ENCODE measurements at regions not wholly inside any gene's neighbourhood (a gene's known extent, or its start where the extent isn't known, plus 50 kb on each side); places are given as distances from the start of the nearest gene placed in this dataset.
"Not testable (repeated sequence)": the region's sequence is repeated elsewhere in the genome, so short reads cannot be mapped to it uniquely, and the experiment has no call there.

DNA sequence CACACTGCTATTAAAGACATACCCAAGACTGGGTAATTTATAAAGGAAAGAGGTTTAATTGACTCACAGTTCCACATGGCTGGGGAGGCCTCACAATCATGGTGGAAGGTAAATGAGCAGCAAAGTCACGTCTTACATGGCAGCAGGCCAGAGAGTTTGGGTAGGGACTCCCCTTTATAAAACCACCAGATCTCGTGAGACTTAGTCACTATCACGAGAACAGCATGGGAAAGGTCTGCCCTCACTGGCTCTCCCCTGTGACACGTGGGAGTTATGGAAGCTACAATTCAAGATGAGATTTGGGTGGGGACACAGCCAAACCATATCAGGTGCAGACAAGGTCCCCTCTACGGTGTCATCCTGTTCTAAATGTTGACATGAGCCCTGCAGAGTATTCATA, 332.5 kb downstream of the QKI start:
- DNase-seq, result not testable (repeated sequence)

DNA sequence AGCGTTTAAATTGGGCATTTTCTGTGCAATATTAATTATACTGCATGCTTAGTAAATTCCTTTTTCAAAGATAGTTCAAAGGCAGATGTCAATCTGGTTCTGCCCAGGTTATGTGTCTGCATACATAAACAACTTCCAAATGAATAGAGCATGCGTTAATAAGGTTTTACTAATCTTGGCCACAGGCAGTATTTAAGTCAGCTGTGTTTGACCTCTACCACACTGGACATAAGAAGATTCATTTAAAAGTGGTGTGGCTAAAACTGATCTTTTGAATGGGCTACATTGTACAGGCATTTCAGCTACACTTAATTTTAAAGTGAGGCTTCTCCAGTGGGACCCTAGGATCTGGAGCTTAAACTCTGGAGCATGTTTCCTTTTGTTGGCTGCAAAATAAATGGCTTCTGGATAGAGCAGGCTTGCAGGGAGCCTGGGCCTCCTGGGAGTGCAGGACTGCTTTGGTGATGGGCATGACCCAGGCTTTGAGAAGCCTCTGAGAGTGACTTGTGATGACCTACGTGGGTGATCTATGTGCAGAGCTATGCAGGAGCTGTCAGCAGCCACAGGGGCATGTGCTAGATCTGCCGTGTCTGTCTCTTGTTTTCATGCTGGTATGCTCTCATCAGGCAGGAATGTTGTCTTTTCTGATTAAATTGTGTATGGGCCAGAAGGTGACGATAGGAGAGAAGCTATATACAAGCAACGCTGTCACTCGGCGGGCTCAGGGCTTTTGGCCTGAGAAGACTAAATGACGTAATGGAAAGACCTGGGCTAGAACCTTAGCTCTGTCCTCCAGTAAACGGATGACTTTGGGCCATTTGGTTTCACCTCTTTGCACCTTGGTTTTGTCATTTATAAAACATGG, 331.2 kb downstream of the QKI start:
- no peak for DNase-seq

DNA sequence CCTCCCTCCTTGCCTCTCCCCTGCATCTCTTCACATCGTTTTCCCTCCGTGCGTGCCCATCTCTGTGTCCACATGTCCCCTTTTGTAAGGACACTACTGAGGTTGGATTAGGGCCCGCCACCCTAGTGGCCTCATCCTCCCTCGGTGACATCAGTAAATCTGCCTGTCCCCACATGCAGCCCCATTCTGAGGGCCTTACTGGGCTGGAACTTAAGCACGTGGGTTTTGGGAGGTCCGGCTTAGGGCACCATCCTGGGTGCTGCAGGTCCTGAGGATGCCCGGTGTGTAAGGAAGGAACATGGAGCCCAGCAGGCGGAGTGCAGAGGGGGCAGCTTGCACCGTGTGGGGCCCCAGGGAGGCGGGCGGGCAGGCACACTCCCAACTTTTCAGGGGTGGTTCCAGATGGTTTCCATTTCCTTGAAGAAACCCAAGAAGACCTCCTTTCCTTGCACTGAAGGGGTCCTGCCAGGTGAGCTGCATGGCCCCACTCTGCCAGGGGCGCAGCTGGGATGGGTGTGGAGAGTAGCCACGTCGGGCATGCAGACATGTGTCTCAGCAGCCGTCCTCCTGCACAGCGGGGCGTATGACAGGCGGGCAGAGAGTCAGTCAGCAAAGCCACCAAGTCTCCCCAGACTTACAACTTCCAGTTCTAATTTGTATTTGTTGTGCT, 329.9 kb downstream of the QKI start:
- DNase-seq, result no peak

DNA sequence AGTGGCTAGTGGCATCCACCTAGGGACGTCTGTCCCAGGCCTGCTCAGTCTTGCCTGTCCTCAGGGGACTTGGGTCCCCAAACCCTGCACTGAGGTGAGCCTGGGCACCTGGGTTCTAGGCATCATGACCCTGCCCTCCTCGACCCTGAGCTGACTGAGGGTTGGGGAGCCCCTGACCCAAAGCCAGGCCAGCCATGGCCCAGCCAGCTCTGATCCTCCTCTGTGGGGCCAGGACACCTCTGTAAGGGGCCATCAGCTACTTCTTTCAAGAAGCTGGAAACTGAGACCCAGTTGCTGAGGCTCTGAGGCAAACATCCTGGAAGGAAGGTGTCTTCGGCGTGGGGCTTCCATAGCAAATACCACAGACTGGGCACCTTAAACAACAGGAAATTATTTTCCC, 329.3 kb downstream of the QKI start:
- DNase-seq, result no peak

DNA sequence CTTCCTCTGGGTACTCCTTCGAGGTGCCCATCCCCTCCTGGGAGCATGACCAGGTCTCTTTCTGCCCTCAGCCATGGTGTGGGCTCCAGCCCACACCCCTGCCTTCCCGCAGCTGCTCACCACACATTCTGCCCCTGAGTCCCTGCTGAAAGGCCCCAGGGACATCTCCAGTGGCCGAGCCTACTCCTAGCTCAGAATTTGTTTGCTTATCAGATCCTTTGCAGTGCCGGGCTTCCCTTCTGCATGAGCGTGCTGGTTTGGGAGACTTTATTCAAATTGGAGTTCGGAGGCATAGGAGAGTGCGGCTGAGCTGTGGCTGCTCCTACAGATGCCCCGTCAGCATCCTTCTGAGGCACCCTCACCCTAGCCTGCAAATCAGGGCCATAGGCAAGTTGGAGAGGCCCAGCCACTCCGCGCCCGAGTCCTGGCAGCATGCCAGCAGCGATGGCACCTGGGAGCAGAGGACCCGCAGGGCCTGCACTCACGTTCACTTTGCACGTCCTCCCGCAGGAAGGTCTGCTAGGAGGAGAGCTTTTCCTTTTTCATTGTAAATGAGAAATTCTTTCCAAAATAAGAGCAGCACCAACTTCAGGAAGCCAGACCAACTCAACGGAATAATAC, 327.3 kb downstream of the QKI start:
- DNase-seq, result no peak

DNA sequence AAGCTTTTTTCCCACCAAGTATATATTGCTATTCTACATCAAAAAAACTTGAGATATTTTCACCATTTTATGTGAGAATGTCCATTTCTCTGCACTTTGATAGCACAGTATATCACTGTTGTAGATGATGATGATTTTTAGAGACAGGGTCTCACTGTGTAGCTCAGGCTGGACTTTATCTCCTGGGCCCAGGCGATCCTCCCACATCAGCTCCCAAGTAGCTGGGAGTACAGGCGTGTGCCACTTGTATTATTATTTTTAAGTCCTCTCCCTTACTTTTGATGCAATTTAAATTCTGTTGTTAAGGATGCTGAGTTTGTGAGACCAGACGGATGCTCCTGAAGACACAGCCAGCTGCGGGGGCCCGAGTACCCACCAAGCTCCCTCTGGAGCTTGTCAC, 326.8 kb downstream of the QKI start:
- DNase-seq, result no peak

DNA sequence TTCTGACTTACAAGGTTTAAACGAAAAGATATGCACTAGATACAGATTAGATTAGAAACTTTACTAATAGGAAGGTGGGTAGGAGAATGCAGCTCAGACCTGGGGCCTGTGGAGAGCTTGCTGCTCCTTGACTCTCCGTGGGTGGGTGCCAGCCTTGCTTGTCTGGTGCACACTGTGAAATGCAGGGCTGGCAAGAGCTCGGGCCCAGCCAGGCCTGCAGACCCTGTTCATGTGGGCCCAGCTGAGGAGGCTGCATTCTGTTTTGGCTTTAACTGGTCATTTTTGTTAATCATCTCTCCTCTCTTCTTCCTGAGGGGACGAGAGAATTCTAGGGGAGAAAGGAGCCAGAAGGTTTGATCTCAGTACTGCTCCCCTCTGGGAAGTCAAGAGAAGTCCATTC, 325.4 kb downstream of the QKI start:
- DNase-seq, result no peak

DNA sequence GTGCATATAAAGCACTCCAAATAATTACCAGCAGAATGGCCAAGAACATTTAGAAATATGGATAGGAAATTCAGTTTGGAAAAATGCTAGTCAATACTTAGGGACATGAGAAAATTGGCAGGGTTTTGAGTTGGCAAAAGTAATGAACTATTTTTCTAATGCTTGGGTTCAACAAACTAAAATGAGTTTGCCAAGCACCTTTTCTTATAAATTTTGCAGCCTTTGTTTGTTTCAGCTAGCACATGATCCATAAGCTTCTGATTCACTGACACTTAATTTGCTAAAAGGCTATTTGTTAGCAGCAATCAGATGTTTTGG, 324.8 kb downstream of the QKI start:
- DNase-seq, result no peak

DNA sequence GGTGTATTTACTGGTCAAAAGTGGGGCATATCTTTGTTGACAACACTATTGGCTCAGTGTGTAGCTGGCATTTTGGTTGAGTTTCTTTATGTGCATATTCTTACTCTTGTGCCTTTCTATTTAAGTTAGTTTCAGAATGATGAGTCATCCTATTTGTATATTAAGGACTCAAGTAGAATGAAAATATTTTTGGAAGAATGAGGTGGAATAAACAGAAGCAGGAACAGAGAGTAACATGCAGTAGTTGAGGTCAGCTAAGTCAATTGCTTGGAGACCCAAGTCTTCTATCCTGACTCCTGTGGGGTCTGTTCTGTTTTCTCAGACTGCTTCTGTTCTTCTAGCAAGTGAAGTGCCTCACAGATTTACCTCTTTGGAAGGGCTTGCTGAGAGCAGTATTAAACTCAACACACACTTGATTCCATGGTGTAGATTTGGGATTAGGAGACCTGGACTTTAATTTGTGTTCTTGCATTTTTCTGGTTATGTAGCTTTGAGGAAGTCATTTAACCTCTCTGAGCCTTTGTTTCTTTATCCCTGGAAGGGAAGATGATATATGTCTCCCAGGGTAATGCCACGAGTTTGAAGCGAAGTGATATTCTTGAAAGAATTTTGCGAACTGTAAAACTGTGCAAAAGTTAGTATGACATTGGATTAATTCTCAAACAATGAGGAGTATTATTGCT, 324.3 kb downstream of the QKI start:
- DNase-seq, result no peak

DNA sequence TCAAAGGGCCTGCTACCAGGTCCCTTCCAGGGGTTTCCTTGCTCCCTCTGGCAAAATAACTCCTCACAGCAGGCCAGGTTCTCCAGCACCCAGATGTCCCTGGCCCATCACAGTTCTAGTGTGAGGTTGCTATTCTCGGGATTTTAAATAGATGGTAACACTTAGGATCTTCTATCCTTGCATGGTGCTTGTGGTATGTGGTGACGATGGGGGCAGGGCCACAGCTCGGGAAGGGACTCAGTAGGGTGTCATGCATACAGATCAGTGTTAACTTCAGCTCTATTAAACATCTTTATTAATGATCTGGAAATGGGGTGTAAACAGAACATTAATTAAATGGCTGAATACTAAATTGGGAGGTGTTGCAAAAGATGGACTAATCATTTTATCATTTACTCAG, 323.8 kb downstream of the QKI start:
- no peak for DNase-seq

DNA sequence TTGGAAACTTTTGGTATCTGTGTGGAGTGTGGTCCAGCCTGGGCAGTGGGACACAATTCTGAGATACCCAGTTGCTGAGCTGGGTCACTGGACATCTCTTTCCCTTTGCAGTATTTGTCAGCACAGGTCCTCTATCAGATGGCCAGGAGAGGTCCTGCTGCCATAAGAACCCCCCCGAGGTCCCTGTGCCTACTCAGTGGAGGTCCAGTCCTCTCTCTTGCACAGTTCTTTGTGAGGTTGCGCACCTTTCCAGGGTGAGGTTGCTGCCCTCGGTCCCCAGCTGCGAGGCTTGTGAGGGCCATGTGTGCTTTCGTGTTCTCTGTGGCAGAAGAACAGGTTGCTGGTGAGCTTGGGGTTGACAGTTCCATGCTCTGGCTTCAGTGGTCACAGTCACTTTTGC, 320.6 kb downstream of the QKI start:
- DNase-seq, result no peak

DNA sequence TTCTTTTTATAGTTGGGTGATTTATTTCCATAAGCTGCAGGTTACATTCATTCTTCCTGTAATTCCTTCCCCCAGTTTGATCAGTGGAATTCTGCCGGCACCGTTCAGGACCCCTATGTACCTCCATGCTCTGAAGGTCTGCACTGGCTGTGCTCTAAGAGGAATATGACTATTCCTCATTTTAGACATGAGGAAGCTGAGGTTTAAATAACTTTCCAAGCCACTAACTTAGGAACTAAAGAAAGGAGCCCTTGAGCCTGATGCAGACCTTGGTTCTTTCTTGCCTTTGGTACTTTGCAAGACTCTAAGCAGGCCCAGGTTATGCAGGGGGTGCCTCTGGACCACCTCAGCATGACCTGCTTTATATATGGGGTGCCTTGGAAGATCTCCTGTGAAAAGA, 318.5 kb downstream of the QKI start:
- DNase-seq, result no peak

DNA sequence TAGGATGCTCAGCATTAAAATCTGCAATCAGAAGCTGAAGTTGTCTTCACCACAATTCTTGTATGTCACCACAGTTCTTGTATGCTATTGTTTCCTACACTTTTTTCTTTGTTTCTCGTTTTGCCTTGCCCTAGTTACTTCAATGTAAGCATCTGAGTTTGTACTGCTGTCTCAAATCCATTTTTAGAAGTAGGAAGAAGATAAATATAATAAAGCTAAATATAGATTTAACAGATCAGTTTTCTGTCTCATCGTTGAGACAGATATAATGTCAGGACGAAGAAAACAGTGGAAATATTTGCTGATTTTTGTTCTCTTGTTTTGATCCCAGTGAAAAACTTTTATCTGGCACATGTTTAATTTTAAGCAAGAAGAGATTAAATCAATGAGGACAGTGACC, 318.0 kb downstream of the QKI start:
- no peak for DNase-seq

DNA sequence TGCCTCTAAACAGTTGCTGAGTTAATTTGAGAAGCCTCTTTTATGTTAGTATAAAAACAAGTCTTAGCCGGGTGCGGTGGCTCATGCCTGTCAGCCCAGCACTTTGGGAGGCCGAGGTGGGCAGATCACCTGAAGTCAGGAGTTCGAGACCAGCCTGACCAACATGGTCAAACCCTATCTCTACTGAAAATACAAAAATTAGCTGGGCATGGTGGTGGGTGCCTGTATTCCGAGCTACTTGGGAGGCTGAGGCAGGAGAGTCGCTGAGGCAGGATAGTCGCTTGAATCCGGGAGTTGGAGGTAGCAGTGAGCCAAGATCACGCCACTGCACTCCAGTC, 317.5 kb downstream of the QKI start:
- not testable (repeated sequence) for DNase-seq

DNA sequence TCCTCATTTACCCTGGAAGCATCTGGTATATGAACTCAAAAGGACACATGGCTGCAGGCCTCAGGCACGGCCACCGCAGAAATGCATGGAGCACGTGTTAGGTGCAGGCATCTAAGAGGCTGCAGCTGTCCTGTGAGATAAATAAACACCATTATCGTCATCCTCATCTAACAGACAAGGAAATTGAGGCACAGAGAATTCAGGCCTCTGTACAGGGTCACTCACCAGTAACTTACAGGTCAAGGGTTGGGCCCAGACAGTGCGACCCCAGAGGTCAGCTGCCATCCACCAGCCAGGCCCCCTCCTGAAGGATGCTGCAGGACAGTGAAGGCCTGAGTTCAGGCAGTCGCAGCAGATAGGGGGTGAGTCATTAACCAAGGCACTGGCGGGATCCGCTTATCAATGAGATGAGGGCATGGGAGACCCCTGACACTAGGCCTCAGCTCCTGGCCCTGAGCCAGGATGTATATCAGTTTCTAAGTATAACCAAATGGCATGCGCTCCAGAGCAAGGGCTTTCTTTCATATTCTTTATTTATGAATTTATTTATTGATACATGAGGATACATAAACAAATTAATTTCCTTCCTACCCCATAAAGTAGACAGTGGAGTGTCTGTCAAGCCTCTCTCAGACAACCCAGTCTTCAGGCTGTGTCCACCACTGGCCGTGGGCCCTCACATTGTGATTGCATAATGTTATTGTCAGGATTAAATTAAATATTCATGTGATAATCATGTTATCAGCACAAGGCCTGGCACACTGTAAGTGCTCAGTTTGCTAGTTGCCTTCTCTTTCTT, 316.9 kb downstream of the QKI start:
- no peak for DNase-seq

DNA sequence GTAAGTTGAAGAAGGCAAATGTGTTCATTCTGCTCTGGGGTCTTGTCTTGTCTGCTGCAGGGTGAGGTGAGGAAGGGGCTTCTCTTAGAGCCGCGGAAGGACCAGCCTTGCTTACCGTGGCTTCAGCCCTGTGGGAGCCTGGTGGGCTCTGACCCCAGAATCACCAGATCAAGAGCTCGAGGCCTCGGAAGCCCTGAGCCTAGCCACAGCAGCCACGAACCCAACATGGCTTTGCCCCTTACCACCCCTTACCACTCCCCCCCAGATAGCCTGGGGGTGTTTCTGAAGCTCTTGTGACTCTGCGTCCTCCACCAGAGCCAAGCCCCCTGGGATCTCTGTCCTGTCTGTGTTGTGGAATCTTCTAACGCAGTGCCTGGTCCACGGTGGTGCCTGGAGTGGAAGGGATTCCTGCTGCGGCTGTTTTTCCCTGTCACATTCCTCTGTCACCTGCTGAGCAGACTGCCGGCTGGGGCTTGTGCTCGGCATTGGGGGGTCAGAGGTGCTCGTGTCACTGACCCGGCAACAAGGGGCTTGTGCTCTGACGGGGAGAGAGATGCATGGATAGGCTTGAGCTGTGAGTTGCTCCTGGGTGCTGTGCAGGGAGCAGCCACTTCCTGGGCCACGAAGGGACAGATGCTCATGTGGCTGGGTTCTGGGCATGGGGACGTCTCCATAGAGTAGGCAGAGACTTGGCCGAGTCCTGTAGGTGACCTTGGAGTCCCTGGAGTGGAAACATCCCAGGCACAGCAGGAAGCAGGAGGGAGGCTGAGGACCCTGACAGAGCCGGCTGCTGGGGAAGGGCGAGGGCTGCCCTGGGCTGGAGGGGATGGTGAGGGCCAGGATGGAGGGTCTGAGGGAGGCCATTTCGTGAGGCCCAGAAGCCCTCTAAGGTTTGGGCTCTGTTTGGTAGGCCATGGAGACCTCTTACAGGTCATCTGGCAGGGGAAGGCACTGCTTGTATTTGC, 316.0 kb downstream of the QKI start:
- DNase-seq, result no peak

DNA sequence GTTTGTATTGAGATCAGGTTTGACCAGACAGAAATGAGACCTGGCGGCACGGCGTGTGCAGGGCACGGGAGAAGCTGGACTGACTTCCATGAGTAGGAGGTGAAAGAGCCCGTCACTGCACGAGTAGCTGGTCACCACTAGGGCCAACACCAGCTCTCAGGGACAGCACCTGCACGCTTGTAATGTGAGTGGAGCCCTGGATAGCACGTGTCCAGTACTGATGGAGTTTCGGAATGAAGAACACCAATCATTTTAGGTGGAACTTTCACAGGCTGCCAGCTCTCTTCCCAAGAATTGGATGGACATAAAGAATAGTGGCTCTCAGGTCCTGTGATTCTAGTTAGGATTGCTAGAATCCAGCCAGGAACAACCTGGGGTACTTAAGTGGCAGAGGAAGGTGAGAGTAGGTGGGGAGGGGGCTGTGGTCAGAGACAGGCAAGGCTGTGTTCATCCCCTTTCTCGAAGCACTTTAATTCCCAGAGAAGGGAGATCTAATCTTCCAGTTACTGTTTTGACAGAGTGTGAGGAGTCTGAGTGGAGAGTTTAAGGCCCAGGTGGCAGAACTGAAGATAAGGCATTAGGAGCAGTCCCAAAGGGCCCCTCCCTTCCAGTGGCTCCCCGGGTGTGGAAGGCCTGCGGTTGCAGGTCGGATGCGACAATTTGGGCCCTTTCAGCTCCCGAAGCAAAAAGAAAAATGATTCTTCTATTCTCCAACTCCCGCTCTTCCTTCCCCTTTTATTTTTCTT, 314.8 kb downstream of the QKI start:
- no peak for DNase-seq

DNA sequence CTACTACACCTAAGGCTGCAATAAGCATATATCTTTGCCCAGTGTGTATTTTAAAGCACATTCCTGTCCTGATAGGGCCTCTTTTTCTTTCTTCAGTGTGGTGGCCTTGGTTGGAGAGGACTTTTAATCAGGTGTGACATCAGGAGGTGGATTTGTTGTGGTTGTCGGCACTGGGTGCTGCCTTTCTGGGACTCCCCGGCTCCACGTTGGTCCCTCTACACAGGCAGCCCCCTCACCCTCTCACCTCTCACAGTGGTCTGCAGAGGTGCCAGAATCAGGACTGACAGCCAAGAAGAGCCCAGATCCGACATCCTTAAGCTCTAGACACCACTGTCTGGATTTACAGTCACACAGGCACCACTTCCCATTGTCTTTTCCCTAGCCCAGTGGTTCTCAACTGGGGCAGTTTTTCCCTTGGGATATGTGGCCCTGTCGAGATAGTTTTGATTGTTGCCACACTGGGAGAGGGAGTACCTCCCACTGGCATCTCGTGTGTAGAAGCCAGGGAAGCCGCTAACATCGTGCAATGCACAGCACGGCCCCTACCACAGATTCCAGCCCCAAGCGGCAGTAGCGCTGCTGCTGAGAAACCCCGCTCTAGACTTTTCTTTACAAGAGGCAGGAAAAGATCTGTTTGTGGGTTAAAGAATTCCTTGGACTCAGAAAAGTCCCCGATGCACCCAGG, 314.1 kb downstream of the QKI start:
- DNase-seq, result no peak

DNA sequence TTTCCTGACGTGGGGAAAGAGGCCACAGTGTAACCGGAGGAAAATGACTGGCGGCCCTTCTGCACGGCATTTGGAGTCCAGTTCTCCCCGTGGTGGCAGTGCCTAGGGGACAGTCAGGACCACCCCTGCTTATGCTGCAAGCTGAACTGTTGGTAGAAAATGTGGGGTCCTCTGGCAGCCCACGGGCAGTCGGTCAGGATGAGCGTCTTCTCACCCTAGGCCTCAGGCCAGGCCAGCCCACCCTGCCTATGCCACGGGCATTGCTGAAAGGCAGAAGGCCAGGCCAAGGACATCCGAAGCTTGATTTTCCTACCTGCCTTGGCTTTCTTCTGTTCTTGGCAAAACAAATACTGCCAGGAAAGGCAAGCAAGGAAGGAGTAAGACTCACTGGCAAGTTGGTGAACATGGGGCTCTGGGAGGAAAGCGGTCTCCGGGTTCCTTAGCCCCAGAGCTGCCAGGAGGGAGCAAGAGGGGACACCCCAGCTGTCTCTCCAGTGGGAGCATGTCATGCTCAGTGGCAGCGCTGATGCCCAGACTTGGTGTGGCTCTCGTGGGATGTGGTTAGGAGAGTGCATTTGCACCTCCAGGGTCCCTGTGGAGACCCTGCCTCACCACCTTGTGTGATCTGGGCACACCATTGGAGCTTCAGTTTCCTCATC, 311.6 kb downstream of the QKI start:
- DNase-seq, result no peak
